Right atrium auricular region (tissue), 2 donors: ENCODE measurements at regions not wholly inside any gene's neighbourhood (a gene's known extent, or its start where the extent isn't known, plus 50 kb on each side); places are given as distances from the start of the nearest gene placed in this dataset.
A peak's percentile ranks its signal among the peaks of the same experiment; 100 is the strongest.

ENCODE experiments used
- DNase-seq: peaks from one replicate; pipeline ENCODE4 v3.0.0-alpha.2; 2019; ENCODE audit warnings: low spot score
- H3K27ac ChIP-seq, 2 donors: fragments of 200-600 bp; sonication (generic); 1 replicate in 1 of 2; 2 replicates in 1 of 2; pipeline ENCODE4 v1.5.1; 2016 to 2019
- H3K27me3 ChIP-seq, 2 donors: fragments of 200-600 bp; sonication (generic); one replicate each; pipeline versions ENCODE4 v1.5.1 to v1.6.0; 2017 to 2019
- H3K36me3 ChIP-seq: fragments of 200-600 bp; sonication (generic); one replicate; pipeline ENCODE4 v1.5.1; 2016
- H3K4me1 ChIP-seq, 2 donors: fragments of 200-600 bp; sonication (generic); one replicate each; pipeline versions ENCODE4 v1.5.1 to v1.6.0; 2017 to 2019
- H3K4me3 ChIP-seq, 2 donors: fragments of 200-600 bp; sonication (generic); 1 replicate in 1 of 2; 2 replicates in 1 of 2; pipeline ENCODE4 v1.5.1; 2017 to 2019; ENCODE audit warnings: mild to moderate bottlenecking in 1 of 2, moderate library complexity in 1 of 2
- H3K9me3 ChIP-seq, 2 donors: fragments of 200-600 bp; sonication (generic); one replicate each; pipeline ENCODE4 v1.5.1; 2019
- TF ChIP-seq, protein P1 (sequence below), 2 donors: fragments of 200-600 bp; sonication (generic); IDR thresholded peaks; one replicate each; pipeline ENCODE4 v1.5.1; 2019; ENCODE audit warnings: antibody characterized with exemption in 2 of 2

- Histone ChIP-seq H3K4me1 (peaks cover 0 to 21% of the 10 kb centered on the region in 2 donors), H3K27me3 (no peaks in the 10 kb centered on the region), H3K4me3 (no peak overlapping the region), H3K36me3 (no peaks in the 10 kb centered on the region), H3K27ac (no peak overlapping the region), H3K9me3 (no peaks in the 10 kb centered on the region)
- no peak for DNase-seq
- TF ChIP-seq, protein P1, sequence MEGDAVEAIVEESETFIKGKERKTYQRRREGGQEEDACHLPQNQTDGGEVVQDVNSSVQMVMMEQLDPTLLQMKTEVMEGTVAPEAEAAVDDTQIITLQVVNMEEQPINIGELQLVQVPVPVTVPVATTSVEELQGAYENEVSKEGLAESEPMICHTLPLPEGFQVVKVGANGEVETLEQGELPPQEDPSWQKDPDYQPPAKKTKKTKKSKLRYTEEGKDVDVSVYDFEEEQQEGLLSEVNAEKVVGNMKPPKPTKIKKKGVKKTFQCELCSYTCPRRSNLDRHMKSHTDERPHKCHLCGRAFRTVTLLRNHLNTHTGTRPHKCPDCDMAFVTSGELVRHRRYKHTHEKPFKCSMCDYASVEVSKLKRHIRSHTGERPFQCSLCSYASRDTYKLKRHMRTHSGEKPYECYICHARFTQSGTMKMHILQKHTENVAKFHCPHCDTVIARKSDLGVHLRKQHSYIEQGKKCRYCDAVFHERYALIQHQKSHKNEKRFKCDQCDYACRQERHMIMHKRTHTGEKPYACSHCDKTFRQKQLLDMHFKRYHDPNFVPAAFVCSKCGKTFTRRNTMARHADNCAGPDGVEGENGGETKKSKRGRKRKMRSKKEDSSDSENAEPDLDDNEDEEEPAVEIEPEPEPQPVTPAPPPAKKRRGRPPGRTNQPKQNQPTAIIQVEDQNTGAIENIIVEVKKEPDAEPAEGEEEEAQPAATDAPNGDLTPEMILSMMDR (IDR thresholded peaks at IDR 0.05) = no peak
Measured at GRCh38 chr9:117775591-117775990, 71.4 kb downstream of the TLR4 start.

- DNase-seq = no peak
Measured at GRCh38 chr9:117777823-117778222, 73.6 kb downstream of the TLR4 start.

DNA sequence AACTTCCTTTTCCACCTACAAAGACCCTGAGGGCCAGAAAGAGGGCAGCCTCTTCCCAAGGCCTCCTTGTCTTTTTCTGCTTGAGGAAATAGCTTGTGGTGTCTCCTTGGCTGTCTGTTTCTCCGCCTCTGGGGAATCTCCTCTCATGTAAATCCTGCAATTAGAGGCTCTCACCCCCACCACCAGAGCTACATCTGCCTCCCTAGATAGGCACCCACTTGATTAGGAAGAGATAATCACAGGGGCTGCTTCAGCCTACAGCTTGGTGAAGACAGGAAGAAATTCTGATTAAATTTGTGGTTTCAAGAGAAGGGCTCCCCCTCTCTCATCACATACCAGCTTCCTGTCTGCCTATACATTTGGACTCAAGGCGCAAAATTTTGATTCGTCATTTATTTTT, 75.6 kb downstream of the TLR4 start:
- H3K9me3 ChIP-seq = no peaks in the 10 kb centered on the region
- TF ChIP-seq, protein P1 (IDR thresholded peaks at IDR 0.05) = no peak
- H3K4me1 ChIP-seq = peaks cover 0 to 27% of the 10 kb centered on the region in 2 donors
- no peak for DNase-seq
- H3K27me3 ChIP-seq = no peaks in the 10 kb centered on the region
- no peak overlapping the region for H3K4me3 ChIP-seq
- H3K36me3 ChIP-seq = no peaks in the 10 kb centered on the region
- H3K27ac ChIP-seq = no peak overlapping the region

More at GRCh38 chr9:117777823-117778222, 73.6 kb downstream of the TLR4 start:
- Histone ChIP-seq H3K27me3 (no peaks in the 10 kb centered on the region), H3K9me3 (no peaks in the 10 kb centered on the region), H3K4me1 (peaks cover 0 to 21% of the 10 kb centered on the region in 2 donors), H3K36me3 (no peaks in the 10 kb centered on the region), H3K4me3 (no peak overlapping the region), H3K27ac (no peak overlapping the region)
- TF ChIP-seq, protein P1 (IDR thresholded peaks at IDR 0.05) = no peak

DNA sequence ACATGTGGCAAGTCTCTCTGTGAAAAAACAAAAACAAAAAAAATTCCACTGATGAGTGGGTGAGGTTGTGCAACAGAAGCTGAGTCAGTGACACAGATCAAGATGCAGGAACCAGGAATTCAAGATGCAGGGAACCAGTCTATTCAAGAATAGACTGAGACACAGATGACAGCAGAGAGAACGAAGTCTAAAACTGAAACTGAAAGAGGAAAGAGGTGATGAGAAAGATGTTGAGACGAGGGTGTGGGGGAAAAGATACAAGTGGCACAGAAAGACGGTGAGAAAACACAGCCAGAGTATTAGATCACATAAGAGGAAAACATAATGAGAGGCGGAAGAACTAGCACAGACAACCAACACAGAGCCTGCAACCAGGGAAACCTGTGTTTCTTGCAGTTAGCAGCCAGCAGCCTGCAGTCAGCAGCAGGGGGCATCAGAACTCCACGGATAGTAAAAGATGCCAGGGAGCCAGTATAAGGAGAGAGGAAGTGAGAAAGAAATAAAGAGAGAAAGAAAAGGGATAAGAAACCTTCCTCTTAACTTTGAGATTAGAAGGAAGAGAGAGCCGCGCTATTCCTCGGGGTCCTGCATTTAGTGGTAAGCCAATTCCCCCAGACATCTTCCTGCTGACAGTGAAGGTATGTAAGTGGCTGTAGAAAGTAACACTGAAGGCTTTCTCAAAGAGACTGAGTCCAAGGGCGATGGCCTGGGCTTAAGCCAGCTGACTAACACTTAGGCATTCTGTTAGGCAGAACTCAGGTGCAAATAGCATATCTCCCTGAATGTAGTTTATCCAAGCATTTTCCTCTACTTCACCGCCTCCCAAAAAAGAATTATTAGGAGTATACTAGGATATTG, 79.0 kb downstream of the TLR4 start:
- no peaks in the 10 kb centered on the region for H3K36me3 ChIP-seq
- peaks cover 0 to 25% of the 10 kb centered on the region in 2 donors for H3K4me1 ChIP-seq
- H3K9me3 ChIP-seq = no peaks in the 10 kb centered on the region
- H3K27ac ChIP-seq = peak overlapping the region; percentile 52 to 56
- DNase-seq = peak; percentile 79
- H3K4me3 ChIP-seq = peak overlapping the region; percentile 35 to 49
- H3K27me3 ChIP-seq = no peaks in the 10 kb centered on the region
- TF ChIP-seq, protein P1 (IDR thresholded peaks at IDR 0.05) = peak; percentile 45 to 89

DNA sequence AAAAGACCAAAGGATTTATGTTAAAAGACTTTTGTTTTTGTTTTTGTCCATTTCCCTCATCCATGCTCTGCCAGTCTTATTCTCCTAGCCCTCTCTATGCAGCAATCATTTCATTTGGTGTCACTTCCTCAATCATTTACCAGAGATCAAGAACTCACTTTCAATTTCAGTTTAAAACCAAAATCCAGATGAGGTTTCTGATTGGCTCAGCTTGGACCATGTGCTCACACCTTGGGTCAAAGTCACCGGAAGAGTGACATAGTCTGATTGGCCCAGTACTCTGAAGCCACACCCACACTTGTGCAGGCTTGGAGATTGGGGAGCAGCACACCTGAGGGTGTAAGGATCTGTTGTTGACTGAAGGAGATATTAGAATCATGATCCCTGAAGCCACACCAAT, 79.6 kb downstream of the TLR4 start:
- Histone ChIP-seq H3K27ac (peak overlapping the region; percentile 52 to 56), H3K9me3 (no peaks in the 10 kb centered on the region), H3K27me3 (no peaks in the 10 kb centered on the region), H3K4me3 (peak overlapping the region in 1 of 2 donors; percentile 49), H3K4me1 (peaks cover 0 to 18% of the 10 kb centered on the region in 2 donors), H3K36me3 (no peaks in the 10 kb centered on the region)
- TF ChIP-seq, protein P1 (IDR thresholded peaks at IDR 0.05) = no peak
- no peak for DNase-seq
